Activated CD8-positive, alpha-beta memory T cell treated with anti-CD3 and anti-CD28 coated beads for 36 hours (primary cell): ENCODE measurements at regions not wholly inside any gene's neighbourhood (a gene's known extent, or its start where the extent isn't known, plus 50 kb on each side); places are given as distances from the start of the nearest gene placed in this dataset.

Experiments
- CTCF ChIA-PET: fragments of 350-600 bp; sonication (Branson Sonifier 250); formaldehyde crosslinking; loops from one replicate; lab custom pipeline; 2021; ENCODE audit warnings: antibody characterized with exemption; lab: Charles Lee
- POLR2A ChIA-PET: fragments of 350-600 bp; sonication (Branson Sonifier 250); formaldehyde crosslinking; loops from one replicate; lab custom pipeline; 2021; ENCODE audit warnings: antibody characterized with exemption; lab: Charles Lee

GRCh38 chr6:74657931-74658330 lies 547.9 kb downstream of the COL12A1 start:
- POLR2A ChIA-PET = no interaction called here
- CTCF ChIA-PET = no interaction called here

GRCh38 chr6:74657011-74657410 lies 548.8 kb downstream of the COL12A1 start:
- ChIA-PET CTCF (no interaction called here), POLR2A (no interaction called here)

GRCh38 chr6:74656453-74656852 lies 549.4 kb downstream of the COL12A1 start:
- ChIA-PET CTCF (no interaction called here), POLR2A (no interaction called here)

GRCh38 chr6:74654296-74654695 lies 551.6 kb downstream of the COL12A1 start:
- CTCF ChIA-PET = no interaction called here
- POLR2A ChIA-PET = no interaction called here

DNA sequence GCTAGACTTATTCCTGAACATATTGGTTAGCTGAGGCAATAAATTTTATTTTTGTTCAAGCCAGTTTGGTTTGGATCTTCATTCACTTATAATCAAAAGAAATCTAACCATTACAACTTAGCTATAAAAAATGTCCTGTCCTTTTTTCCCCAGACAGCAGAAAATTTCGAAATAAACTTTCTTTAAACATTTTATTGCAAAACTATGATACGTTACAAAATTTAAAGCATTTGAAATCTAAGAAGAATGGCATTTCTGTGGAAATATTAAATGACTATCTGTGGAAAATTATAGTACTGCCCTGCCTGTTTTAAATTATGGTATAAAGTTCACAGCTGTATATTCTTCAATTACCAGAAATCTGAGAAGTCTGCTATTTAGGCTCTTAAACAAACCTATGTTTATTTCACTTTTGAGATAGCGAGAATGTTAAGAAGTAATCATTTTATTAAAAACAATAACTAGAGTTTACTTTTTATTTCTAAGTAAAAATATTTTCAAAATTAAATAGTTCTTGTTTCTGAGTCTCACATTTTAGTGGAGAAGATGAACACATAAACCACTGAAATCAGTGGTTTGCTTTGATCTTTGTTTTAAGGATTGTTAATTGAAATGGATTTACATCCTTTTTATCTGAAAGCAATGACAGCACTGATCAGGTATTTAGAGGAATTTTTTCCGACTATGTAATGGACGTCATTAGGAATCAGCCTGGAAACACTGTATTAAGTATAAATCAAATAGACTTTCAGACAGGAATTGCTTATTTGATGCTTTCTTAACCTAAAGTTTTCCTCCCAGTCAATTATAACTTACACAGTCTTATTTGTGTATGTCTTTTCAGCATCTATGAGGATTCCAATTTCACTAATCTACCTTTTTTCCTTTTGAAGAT lies 553.7 kb downstream of the COL12A1 start:
- ChIA-PET POLR2A (no interaction called here), CTCF (no interaction called here)

DNA sequence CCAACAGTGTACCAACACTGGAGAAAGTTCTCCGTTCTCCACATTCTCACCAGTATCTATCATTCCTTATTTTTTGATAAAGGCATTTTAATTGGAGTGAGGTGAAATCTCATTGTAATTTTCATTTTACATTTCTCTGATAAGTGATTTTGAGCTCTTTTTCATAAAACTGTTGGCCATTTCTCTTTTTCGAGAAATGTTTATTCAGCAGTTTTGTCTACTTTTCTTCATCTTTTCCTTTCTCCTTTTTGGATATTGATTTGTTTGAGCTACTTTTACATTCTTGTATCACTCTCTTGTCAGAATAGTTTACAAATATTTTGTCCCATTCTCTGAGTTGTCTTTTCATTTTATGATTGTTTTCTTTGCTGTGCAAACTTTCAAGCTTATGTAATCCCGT lies 555.2 kb downstream of the COL12A1 start:
- CTCF ChIA-PET = no interaction called here
- POLR2A ChIA-PET = no interaction called here

- ChIA-PET CTCF (no interaction called here), POLR2A (no interaction called here)
Observed at GRCh38 chr6:74646461-74646860, 559.4 kb downstream of the COL12A1 start.

DNA sequence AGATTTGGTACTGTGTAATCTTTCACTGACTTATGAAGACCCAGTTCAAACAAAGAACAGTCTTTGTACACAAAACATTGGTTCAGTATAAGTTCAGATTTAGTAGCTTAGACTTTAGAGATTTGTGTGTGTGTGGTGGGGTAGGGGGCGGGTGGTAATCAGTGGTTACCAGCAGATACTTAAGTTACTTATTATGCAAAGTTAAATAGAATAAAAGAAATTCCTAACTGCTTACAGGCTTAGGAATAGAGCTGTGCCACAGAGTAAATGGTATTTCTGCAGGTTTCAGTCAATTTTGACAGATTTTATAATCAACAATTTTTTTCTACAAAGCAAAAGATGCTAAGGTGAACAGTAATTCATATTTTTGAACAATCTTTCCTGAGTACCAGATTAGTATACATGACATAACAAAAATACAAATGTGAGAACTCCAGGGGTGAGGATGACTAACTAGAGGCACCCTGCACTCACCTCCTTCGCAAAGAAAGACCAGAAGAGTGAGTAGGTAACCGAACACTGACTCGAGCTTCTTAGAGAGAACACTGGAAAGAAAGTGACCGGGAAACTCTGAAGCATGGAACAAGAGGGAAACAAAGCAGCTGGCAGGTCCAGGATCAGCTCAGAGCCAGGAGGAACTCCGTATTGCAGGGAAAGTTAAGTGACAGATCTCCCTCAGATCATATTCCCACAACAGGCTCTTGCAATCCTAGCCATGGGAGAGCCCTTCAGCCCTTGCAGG lies 560.6 kb downstream of the COL12A1 start:
- POLR2A ChIA-PET = no interaction called here
- CTCF ChIA-PET = no interaction called here

DNA sequence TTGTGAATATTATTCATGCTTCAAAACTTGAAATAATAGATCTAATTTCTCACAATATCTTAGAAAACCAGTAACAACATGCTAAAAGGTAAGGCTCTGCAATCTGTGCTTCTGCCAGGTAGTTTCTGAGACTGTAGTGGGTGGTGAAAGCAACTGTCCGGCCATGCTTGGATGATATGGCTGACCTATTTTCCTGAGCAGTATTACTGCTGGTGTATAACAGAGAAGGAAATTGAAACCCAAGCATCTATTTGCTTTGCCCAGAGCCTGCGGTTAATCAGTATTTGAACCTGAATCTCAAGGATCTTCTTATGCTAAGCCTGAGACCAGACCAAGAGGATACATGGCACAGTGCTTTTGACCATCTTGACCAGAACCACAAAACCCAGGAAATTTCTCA lies 563.8 kb downstream of the COL12A1 start:
- ChIA-PET CTCF (no interaction called here), POLR2A (no interaction called here)

DNA sequence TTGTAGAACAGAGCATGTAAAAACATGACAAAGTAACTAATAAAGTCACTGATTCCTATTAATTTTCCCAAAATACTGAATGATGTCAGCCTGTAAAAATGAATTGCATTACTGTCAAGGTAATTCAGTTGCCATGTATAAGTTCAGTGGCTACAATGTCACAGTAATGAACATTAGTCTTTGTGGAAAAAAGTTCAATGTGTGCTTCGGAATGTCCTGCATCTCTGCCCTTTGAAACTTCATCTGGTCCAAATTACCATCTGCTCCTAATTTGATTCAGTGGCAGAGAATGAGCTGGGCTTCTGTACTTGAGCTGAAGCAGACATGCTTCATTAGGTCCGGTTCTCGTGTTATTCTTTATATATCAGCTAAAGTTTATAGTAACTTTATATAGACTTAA lies 567.4 kb downstream of the COL12A1 start:
- POLR2A ChIA-PET = no interaction called here
- CTCF ChIA-PET = no interaction called here

DNA sequence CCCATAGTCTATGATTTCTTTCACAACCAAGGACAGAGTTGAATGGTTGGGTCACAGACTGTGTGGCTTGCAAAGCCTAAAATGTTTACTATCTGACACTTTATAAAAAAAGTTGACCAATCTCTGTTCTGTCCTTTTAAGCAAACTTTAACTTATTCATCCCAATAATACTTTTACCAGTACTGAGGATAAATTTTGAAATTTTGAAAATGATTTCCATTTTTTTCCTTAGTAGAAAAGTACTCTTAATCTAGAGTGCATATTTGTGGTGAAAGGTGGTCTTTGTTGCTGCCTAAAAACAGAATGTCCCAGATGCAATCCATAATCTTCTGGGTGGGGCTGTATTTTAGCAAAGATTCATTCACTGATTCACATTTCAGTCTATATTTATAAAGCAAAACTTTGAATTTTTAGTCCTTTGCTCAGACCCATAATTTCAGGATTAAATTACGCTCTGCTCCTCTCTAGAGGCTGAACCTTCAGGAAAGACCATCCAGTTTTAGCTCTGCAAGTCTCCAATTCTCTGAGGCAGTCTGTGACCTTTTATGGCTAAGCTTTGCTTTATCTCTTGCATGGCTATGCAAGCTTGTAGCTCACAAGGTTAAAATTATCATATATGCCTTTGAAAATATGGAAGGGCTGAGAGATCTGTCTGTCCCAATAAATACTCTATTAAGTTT lies 573.5 kb downstream of the COL12A1 start:
- ChIA-PET CTCF (no interaction called here), POLR2A (no interaction called here)

DNA sequence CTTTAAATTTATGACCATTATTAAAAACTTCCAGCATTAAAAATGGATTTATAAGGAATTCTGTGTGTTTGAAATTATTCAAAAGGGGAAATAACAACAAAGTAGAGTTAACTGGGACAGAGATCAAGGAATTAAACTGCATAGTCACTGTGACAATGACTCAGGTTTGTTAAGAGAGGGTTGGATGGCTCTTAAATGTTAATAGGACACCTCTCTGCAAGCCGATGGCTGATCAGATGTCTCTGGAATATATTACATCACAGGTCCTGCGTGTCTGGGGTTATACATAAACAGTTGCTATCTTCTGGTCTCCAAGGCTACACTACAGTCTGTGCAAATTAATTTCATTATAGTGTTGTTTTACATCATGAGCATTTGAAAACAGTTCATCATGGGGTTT lies 574.3 kb downstream of the COL12A1 start:
- POLR2A ChIA-PET = no interaction called here

DNA sequence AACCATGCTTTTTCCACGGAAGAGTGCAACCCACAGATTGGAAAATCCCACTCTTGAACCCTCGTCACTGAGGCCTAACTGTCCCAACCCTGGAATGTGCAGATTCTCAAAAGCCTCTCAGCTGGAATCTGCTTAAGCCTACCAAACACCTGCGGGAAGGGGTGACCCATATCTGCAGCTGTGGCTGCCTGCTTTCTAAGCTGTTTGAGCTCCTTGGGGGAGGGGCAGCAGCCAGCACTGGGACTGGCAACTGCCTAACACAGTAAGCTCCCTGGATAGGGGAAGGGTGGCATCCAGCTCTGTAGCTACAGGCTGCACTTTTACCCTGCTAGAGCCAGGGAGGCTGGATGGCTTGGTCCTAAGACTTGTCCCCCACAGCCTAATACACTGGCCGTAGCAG lies 579.6 kb downstream of the COL12A1 start:
- ChIA-PET POLR2A (no interaction called here), CTCF (no interaction called here)

More for the DNA sequence above, 574.3 kb downstream of the COL12A1 start:
- CTCF ChIA-PET = no interaction called here

DNA sequence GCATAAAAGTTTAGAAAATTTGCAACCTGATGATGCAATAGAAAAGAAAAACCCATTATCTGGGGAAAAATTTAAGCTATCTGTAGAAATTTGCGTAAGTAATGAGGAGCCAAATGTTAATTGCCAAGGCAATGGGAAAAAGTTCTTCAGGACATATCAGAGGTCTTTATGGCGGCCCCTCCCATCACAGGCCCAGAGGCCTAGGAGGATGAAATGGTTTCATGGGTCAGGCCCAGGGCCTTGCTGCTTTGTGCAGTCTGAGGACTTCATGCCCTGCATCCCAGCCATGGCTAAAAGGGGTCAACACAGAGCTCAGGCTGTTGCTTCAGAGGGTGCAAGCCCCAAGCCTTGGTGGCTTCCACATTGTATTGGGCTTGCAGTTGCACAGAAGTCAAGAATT lies 582.8 kb downstream of the COL12A1 start:
- CTCF ChIA-PET = no interaction called here
- POLR2A ChIA-PET = no interaction called here

DNA sequence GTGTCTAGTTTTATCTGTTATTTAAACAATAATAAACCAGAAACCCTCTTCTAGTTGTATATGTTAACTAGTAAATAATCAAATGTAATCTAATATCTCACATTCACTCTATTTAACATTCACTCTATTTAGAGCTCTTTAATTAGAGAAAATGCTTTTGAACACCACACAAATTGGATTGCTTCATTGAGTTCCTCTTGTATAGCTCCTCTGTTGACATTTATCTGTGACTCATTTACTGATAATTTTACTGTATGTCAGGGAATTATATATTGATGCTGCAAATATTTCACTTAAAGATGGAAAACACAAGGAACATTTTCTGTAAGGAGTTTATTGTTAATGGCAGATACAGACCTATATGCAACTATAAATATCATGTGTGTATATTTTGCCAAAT lies 594.6 kb downstream of the COL12A1 start:
- ChIA-PET CTCF (no interaction called here), POLR2A (no interaction called here)

GRCh38 chr6:74610352-74610751 lies 595.5 kb downstream of the COL12A1 start:
- ChIA-PET CTCF (interaction anchor here (0.6 kb wide), 1 partner anchor 504 kb away, joined by 3 read pairs; no protein-coding TSS in a partner anchor), POLR2A (no interaction called here)

DNA sequence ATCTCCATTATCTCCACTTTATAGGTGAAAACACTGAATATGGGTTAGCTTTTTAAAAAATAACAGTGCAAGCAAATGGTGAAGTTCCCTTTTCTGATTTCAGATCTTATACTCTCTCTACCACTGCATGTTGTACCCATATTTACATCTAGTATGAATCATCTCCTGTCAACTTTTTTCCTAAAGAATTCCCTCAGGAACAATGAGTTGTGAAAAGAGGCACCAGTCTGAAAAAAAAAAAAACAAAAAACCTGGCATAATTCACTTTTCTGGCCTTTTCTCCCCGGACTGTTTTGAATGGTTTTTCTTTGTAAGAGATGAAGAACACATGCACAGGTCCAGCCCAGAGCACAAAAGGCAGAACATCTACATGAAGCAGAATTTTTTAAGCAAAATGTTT lies 596.0 kb downstream of the COL12A1 start:
- POLR2A ChIA-PET = no interaction called here

GRCh38 chr6:74607934-74608333 lies 597.9 kb downstream of the COL12A1 start:
- ChIA-PET POLR2A (no interaction called here), CTCF (no interaction called here)

More for the DNA sequence above, 596.0 kb downstream of the COL12A1 start:
- CTCF ChIA-PET = interaction anchor here (0.6 to 0.7 kb wide), 2 partner anchors 504 to 517 kb away, joined by 3 read pairs; no protein-coding TSS in a partner anchor

- POLR2A ChIA-PET = no interaction called here
- CTCF ChIA-PET = no interaction called here
Observed at GRCh38 chr6:74607468-74607867, 598.4 kb downstream of the COL12A1 start.

DNA sequence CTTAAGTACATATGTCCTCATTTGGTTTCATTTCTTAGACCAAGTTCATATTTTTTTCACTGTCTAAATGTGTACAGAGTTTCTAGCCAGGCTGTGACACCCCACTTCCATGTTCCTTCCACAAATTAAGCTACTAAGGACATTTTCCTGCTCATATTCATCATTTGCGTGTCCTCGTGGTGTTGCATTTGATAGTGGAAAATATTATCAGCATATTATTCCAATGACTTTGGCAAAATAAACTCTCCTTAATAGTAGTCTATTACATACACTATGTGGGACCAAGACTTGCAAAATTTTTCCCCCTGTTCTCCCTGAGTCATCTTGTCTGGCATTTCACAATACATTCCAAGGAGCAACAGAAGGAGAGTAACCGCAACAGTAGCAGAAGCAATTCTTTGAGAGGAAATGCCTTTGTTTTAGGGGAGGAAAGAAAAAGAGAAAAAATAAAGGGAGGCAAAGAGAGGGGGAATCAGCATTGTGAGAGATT lies 599.2 kb downstream of the COL12A1 start:
- CTCF ChIA-PET = no interaction called here

More for the DNA sequence above, 599.2 kb downstream of the COL12A1 start:
- POLR2A ChIA-PET = no interaction called here
